ENCODE measurements at regions not wholly inside any gene's neighbourhood (a gene's known extent, or its start where the extent isn't known, plus 50 kb on each side); places are given as distances from the start of the nearest gene placed in this dataset.
"Not testable (repeated sequence)": the region's sequence is repeated elsewhere in the genome, so short reads cannot be mapped to it uniquely, and the experiment has no call there.

DNA sequence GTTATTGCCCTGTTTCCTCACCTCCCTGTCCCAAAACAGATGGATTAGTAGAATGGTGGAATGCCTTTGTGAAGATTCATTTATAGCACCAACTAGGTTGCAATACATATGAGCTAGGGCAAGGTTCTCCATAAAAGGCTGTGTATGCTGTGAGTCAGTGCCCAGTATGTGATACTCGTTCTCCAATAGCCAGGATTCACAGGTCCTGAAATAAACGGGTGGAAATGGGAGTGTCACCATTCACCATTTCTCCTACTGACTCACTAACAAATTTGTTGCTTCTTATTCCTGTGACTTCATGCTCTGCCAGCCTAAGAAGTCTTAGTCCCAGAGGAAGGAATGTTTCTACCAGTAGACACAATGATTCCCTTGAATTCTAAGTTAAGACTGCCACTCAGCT lies 1745.4 kb downstream of the SLITRK1 start:
- no peak overlapping the region for H3K27ac ChIP-seq (ENCODE audit: low read depth)
- no peaks in the 10 kb centered on the region for H3K4me1 ChIP-seq (ENCODE audit: insufficient read depth)
- WGBS = 84% methylated on average over 2 of the region's 2 CpGs
- no peaks in the 10 kb centered on the region for H3K36me3 ChIP-seq (ENCODE audit: insufficient read depth)
- H3K4me3 ChIP-seq (ENCODE audit: low read depth, low read length) = no peak overlapping the region
- no peak for DNase-seq (ENCODE audit: extremely low spot score)

GRCh38 chr13:82129281-82129680 lies 1753.0 kb downstream of the SLITRK1 start:
- 25% methylated on average over 1 of the region's 1 CpG for WGBS
- H3K36me3 ChIP-seq (ENCODE audit: insufficient read depth) = no peaks in the 10 kb centered on the region
- no peaks in the 10 kb centered on the region for H3K4me1 ChIP-seq (ENCODE audit: insufficient read depth)
- no peak overlapping the region for H3K27ac ChIP-seq (ENCODE audit: low read depth)
- H3K4me3 ChIP-seq (ENCODE audit: low read depth, low read length) = no peak overlapping the region
- DNase-seq (ENCODE audit: extremely low spot score) = no peak

DNA sequence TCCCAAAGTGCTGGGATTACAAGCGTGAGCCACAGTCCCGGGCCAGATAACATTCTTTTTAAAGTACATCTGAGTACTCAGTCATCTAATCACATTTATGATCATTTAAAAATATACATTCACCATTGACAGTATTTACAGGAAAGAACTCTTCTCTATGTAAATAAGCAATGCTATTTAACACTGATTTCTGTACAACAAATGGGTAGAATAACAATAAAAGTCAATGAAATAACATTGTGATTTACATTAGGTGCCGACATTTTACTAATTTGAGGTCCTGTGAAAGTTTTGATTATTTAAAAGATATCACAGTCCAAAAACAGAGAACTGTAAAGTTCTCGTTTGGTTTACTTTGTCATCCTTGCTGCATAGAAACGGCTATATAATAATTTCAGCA lies 1763.7 kb downstream of the SLITRK1 start:
- 55% methylated on average over 5 of the region's 5 CpGs for WGBS
- no peaks in the 10 kb centered on the region for H3K36me3 ChIP-seq (ENCODE audit: insufficient read depth)
- no peak overlapping the region for H3K27ac ChIP-seq (ENCODE audit: low read depth)
- DNase-seq (ENCODE audit: extremely low spot score) = no peak
- no peaks in the 10 kb centered on the region for H3K4me1 ChIP-seq (ENCODE audit: insufficient read depth)
- H3K4me3 ChIP-seq (ENCODE audit: low read depth, low read length) = no peak overlapping the region

- Histone ChIP-seq H3K27ac (ENCODE audit: low read depth) (no peak overlapping the region), H3K4me3 (ENCODE audit: low read depth, low read length) (no peak overlapping the region), H3K4me1 (ENCODE audit: insufficient read depth) (no peaks in the 10 kb centered on the region), H3K36me3 (ENCODE audit: insufficient read depth) (no peaks in the 10 kb centered on the region)
- WGBS = 76% methylated on average over 1 of the region's 1 CpG
- no peak for DNase-seq (ENCODE audit: extremely low spot score)
Measured at GRCh38 chr13:82116422-82116989, 1765.8 kb downstream of the SLITRK1 start.

- no peak overlapping the region for H3K4me3 ChIP-seq (ENCODE audit: low read depth, low read length)
- DNase-seq (ENCODE audit: extremely low spot score) = no peak
- WGBS = 52% methylated on average over 3 of the region's 3 CpGs
- H3K4me1 ChIP-seq (ENCODE audit: insufficient read depth) = no peaks in the 10 kb centered on the region
- H3K36me3 ChIP-seq (ENCODE audit: insufficient read depth) = no peaks in the 10 kb centered on the region
- no peak overlapping the region for H3K27ac ChIP-seq (ENCODE audit: low read depth)
Measured at GRCh38 chr13:82115391-82115790, 1766.9 kb downstream of the SLITRK1 start.

- Histone ChIP-seq H3K4me3 (ENCODE audit: low read depth, low read length) (no peak overlapping the region), H3K36me3 (ENCODE audit: insufficient read depth) (no peaks in the 10 kb centered on the region), H3K4me1 (ENCODE audit: insufficient read depth) (no peaks in the 10 kb centered on the region), H3K27ac (ENCODE audit: low read depth) (no peak overlapping the region)
- WGBS = 93% methylated on average over 5 of the region's 5 CpGs
- no peak for DNase-seq (ENCODE audit: extremely low spot score)
Measured at GRCh38 chr13:82096256-82096655, 1755.3 kb upstream of the SPRY2 start.

DNA sequence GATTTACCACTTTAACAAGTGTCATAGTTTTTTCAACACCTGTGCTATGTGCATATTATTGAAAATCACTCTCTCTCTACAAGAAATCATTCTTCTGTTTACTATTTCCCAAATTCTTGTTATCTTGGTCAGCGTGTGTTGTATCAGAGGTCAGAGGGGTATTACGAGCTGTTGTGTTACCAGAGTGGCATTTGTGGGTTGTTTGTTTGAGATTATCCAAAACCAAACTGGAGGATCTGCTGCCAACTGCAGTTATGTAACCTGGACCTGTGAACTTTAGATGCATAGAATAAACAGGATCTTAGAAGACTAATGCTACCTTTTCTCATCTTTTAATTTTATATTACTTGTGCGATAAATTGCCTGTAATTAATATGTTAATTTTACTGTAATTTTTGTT lies 1751.4 kb upstream of the SPRY2 start:
- WGBS = 59% methylated on average over 3 of the region's 3 CpGs
- no peak for DNase-seq (ENCODE audit: extremely low spot score)
- Histone ChIP-seq H3K27ac (ENCODE audit: low read depth) (no peak overlapping the region), H3K4me3 (ENCODE audit: low read depth, low read length) (no peak overlapping the region), H3K36me3 (ENCODE audit: insufficient read depth) (no peaks in the 10 kb centered on the region), H3K4me1 (ENCODE audit: insufficient read depth) (no peaks in the 10 kb centered on the region)

- H3K36me3 ChIP-seq (ENCODE audit: insufficient read depth) = no peaks in the 10 kb centered on the region
- no peak for DNase-seq (ENCODE audit: extremely low spot score)
- no peak overlapping the region for H3K4me3 ChIP-seq (ENCODE audit: low read depth, low read length)
- WGBS = 22% methylated on average over 1 of the region's 1 CpG
- H3K27ac ChIP-seq (ENCODE audit: low read depth) = no peak overlapping the region
- no peaks in the 10 kb centered on the region for H3K4me1 ChIP-seq (ENCODE audit: insufficient read depth)
Measured at GRCh38 chr13:82088781-82089180, 1747.9 kb upstream of the SPRY2 start.

DNA sequence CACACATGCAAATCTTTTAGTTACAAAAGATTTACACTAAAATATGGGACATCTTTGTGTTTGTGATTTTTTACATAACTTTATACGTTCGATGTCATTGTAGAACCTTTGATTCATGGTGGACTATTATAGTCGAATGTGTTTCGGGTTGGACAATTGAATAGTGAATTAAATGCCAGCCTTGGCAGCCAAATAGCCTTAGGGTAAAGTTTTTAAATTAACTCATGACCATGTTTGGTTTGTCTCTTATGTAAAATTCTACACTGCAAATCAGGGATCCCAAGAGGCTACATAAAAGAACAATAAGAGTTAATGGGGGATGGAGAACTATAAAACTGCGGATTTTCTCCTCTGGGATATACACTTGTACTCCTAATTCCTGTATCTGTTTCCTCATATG lies 1735.6 kb upstream of the SPRY2 start:
- Histone ChIP-seq H3K27ac (ENCODE audit: low read depth) (no peak overlapping the region), H3K4me3 (ENCODE audit: low read depth, low read length) (no peak overlapping the region), H3K36me3 (ENCODE audit: insufficient read depth) (no peaks in the 10 kb centered on the region), H3K4me1 (ENCODE audit: insufficient read depth) (no peaks in the 10 kb centered on the region)
- WGBS = 79% methylated on average over 5 of the region's 5 CpGs
- DNase-seq (ENCODE audit: extremely low spot score) = no peak

- Histone ChIP-seq H3K4me1 (ENCODE audit: insufficient read depth) (no peaks in the 10 kb centered on the region), H3K27ac (ENCODE audit: low read depth) (no peak overlapping the region), H3K36me3 (ENCODE audit: insufficient read depth) (no peaks in the 10 kb centered on the region), H3K4me3 (ENCODE audit: low read depth, low read length) (no peak overlapping the region)
- DNase-seq (ENCODE audit: extremely low spot score) = no peak
- 39% methylated on average over 1 of the region's 1 CpG for WGBS
Measured at GRCh38 chr13:82070416-82070815, 1729.5 kb upstream of the SPRY2 start.

DNA sequence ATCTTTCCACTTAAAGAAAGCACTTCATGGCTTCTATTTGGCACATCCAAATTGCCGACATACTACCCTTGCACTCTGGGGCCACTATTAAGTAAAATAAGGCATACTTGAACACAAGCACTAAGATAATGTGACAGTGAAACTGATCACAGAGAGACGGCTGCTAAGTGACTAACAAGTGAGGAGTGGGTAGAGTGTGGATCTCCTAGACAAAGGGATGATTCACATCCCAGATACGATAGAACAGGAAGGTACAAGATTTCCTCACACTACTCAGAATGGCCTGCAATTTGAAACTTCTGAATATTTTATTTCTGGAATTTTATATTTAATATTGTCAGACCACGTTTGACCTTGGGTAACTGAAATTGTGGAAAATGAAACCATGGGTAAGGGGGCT lies 1721.8 kb upstream of the SPRY2 start:
- H3K36me3 ChIP-seq (ENCODE audit: insufficient read depth) = no peaks in the 10 kb centered on the region
- no peak for DNase-seq (ENCODE audit: extremely low spot score)
- H3K27ac ChIP-seq (ENCODE audit: low read depth) = no peak overlapping the region
- WGBS = 60% methylated on average over 4 of the region's 4 CpGs
- H3K4me1 ChIP-seq (ENCODE audit: insufficient read depth) = no peaks in the 10 kb centered on the region
- H3K4me3 ChIP-seq (ENCODE audit: low read depth, low read length) = no peak overlapping the region

GRCh38 chr13:82058364-82058763 lies 1717.4 kb upstream of the SPRY2 start:
- WGBS = 67% methylated on average over 2 of the region's 2 CpGs
- Histone ChIP-seq H3K4me1 (ENCODE audit: insufficient read depth) (no peaks in the 10 kb centered on the region), H3K36me3 (ENCODE audit: insufficient read depth) (no peaks in the 10 kb centered on the region), H3K4me3 (ENCODE audit: low read depth, low read length) (no peak overlapping the region), H3K27ac (ENCODE audit: low read depth) (no peak overlapping the region)
- no peak for DNase-seq (ENCODE audit: extremely low spot score)

DNA sequence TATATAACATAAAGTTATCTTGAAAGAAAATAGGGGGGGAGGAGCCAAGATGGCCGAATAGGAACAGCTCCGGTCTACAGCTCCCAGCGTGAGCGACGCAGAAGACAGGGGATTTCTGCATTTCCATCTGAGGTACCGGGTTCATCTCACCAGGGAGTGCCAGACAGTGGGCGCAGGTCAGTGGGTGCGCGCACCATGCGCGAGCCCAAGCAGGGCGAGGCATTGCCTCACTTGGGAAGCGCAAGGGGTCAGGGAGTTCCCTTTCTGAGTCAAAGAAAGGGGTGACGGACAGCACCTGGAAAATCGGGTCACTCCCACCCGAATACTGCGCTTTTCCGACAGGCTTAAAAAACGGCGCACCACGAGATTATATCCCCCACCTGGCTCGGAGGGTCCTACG lies 1704.4 kb upstream of the SPRY2 start:
- 93% methylated on average over 22 of the region's 23 CpGs for WGBS
- H3K27ac ChIP-seq (ENCODE audit: low read depth); H3K4me1 ChIP-seq (ENCODE audit: insufficient read depth); DNase-seq (ENCODE audit: extremely low spot score); H3K4me3 ChIP-seq (ENCODE audit: low read depth, low read length); H3K36me3 ChIP-seq (ENCODE audit: insufficient read depth): not testable (repeated sequence)

DNA sequence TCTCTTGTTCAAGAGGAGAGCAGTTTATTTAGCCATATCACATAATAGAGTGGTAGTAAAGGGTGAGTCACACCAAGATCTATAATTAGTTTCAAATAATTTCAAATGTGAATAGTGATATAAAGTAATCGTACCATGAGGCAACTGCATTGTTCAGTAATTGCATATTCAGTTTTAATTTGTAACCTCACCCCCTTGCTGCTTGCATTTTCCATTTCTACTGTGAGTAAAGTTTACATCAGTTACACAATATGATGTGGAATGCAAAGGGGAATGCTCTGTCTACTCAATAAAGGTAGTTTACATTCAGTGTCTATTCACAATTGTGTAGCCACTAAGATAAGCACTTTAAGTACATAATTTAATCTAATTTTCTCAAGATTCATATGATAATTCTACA lies 1695.7 kb upstream of the SPRY2 start:
- DNase-seq (ENCODE audit: extremely low spot score) = no peak
- Histone ChIP-seq H3K4me3 (ENCODE audit: low read depth, low read length) (no peak overlapping the region), H3K27ac (ENCODE audit: low read depth) (no peak overlapping the region), H3K36me3 (ENCODE audit: insufficient read depth) (no peaks in the 10 kb centered on the region), H3K4me1 (ENCODE audit: insufficient read depth) (no peaks in the 10 kb centered on the region)
- 67% methylated on average over 1 of the region's 1 CpG for WGBS

- Histone ChIP-seq H3K4me3 (ENCODE audit: low read depth, low read length) (no peak overlapping the region), H3K4me1 (ENCODE audit: insufficient read depth) (no peaks in the 10 kb centered on the region), H3K27ac (ENCODE audit: low read depth) (no peak overlapping the region), H3K36me3 (ENCODE audit: insufficient read depth) (no peaks in the 10 kb centered on the region)
- WGBS = 56% methylated on average over 1 of the region's 1 CpG
- DNase-seq (ENCODE audit: extremely low spot score) = no peak
Measured at GRCh38 chr13:82011355-82011754, 1670.4 kb upstream of the SPRY2 start.
